ENCODE measurements at regions not wholly inside any gene's neighbourhood (a gene's known extent, or its start where the extent isn't known, plus 50 kb on each side); places are given as distances from the start of the nearest gene placed in this dataset.
A peak's percentile ranks its signal among the peaks of the same experiment; 100 is the strongest.

- intact Hi-C loops (cut with DNase I), result no loop called here
- Histone ChIP-seq H3K4me1 (no peaks in the 10 kb centered on the region), H3K36me3 (no peaks in the 10 kb centered on the region), H3K27ac (no peak overlapping the region), H3K4me3 (replicated peaks in 1 of 3) (no peak overlapping the region), H3K9me3 (no peaks in the 10 kb centered on the region), H3K27me3 (no peaks in the 10 kb centered on the region)
- DNase-seq, result no peak
- TF ChIP-seq CTCF (IDR thresholded peaks at IDR 0.05), result no peak
- no peak for TF ChIP-seq POLR2A (IDR thresholded peaks at IDR 0.05)
- 75 to 77% methylated on average over 2 of the region's 2 CpGs for WGBS, 2 donors
Observed at GRCh38 chr12:94049718-94050117, 98.7 kb upstream of the PLXNC1 start.

DNA sequence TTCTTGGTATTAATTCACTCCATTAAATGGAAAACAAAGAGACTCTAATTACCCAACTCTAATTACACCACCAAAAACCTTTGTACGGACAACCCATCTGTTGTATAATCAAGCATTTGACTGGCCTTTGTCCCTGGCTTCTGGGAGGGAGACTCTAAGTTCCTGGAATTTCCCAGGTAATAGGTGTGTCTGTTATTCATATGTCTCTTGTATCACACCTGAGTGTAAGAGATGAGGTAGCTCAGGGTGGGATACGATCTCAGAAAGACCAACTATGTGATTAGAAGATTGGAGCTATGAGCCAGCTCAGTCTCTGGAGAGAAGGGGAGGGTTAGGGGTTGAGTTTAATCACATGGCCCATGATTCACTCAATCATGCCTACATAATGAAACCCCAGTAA is 94.7 kb upstream of the PLXNC1 start:
- Histone ChIP-seq H3K36me3 (no peaks in the 10 kb centered on the region), H3K27me3 (no peaks in the 10 kb centered on the region), H3K4me1 (no peaks in the 10 kb centered on the region), H3K27ac (no peak overlapping the region), H3K9me3 (no peaks in the 10 kb centered on the region), H3K4me3 (replicated peaks in 1 of 3) (no peak overlapping the region)
- TF ChIP-seq CTCF (IDR thresholded peaks at IDR 0.05), result no peak
- no peak for TF ChIP-seq POLR2A (IDR thresholded peaks at IDR 0.05)
- no peak for DNase-seq
- intact Hi-C loops (cut with DNase I), result no loop called here
- 95 to 99% methylated on average over 2 of the region's 2 CpGs for WGBS, 2 donors

DNA sequence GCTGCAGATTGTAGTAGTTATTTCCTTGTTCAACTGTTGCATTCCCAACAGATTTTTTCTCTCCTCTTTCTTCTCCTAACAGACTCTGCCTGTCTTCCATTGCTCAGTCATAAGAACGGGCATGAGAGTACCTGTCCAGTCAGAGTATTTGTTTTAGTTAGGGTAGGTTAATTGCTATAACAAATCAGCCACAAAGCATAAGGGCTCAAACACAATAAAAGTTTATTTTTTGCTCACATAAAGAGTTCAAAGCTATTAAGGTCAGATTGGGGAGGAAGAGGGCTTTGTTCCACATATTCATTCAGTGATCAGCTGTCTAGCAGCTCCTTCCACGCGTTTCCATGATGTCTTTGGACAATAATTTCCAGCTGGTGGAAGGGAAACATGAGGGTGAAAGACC is 92.8 kb upstream of the PLXNC1 start:
- Histone ChIP-seq H3K9me3 (no peaks in the 10 kb centered on the region), H3K27me3 (no peaks in the 10 kb centered on the region), H3K27ac (no peak overlapping the region), H3K4me3 (replicated peaks in 1 of 3) (no peak overlapping the region), H3K4me1 (peaks cover 4 to 11% of the 10 kb centered on the region in 2 donors), H3K36me3 (no peaks in the 10 kb centered on the region)
- no peak for TF ChIP-seq POLR2A (IDR thresholded peaks at IDR 0.05)
- no peak for TF ChIP-seq CTCF (IDR thresholded peaks at IDR 0.05)
- no peak for DNase-seq
- intact Hi-C loops (cut with DNase I), result no loop called here
- 82 to 88% methylated on average over 3 of the region's 3 CpGs for WGBS, 2 donors

- Histone ChIP-seq H3K4me3 (replicated peaks in 1 of 3) (no peak overlapping the region), H3K36me3 (no peaks in the 10 kb centered on the region), H3K4me1 (peaks cover 4 to 11% of the 10 kb centered on the region in 2 donors), H3K27ac (no peak overlapping the region), H3K9me3 (no peaks in the 10 kb centered on the region), H3K27me3 (no peaks in the 10 kb centered on the region)
- WGBS, 2 donors, result 95 to 99% methylated on average over 2 of the region's 2 CpGs
- TF ChIP-seq CTCF (IDR thresholded peaks at IDR 0.05) (no peak), POLR2A (IDR thresholded peaks at IDR 0.05) (no peak)
- no peak for DNase-seq
- intact Hi-C loops (cut with DNase I), result no loop called here
Observed at GRCh38 chr12:94056419-94057158, 91.8 kb upstream of the PLXNC1 start.

GRCh38 chr12:94057262-94058151 is 90.9 kb upstream of the PLXNC1 start:
- intact Hi-C loops (cut with DNase I), result no loop called here
- Histone ChIP-seq H3K9me3 (no peaks in the 10 kb centered on the region), H3K27me3 (no peaks in the 10 kb centered on the region), H3K4me3 (replicated peaks in 1 of 3) (no peak overlapping the region), H3K36me3 (no peaks in the 10 kb centered on the region), H3K27ac (peak overlapping the region in 2 of 3 donors; percentile 22 to 50), H3K4me1 (peaks cover 4 to 11% of the 10 kb centered on the region in 2 donors)
- TF ChIP-seq POLR2A (IDR thresholded peaks at IDR 0.05) (no peak), CTCF (IDR thresholded peaks at IDR 0.05) (no peak)
- DNase-seq, result no peak
- 79 to 81% methylated on average over 7 of the region's 7 CpGs for WGBS, 2 donors

Measured in thyroid gland (tissue), 4 donors.